GM12878 (cell line): ENCODE measurements at regions not wholly inside any gene's neighbourhood (a gene's known extent, or its start where the extent isn't known, plus 50 kb on each side); places are given as distances from the start of the nearest gene placed in this dataset.

Experiments used
- ATAC-seq: fragments of 200-7000 bp; cut with Tn5 transposase; 3 replicates; pipeline ENCODE4 v1.9.1; 2020; ENCODE audit warnings: mild to moderate bottlenecking, moderate library complexity
- BruUV-seq: library from RNA; stranded (reverse); fragments of 400-500 nt; replicated peaks from 2 replicates; lab custom pipeline; 2021; lab: Mats Ljungman, UMichigan
- CTCF ChIA-PET: fragments of 300-600 bp; sonication (Branson Sonifier 250); formaldehyde crosslinking; extraction: SDS; loops from one replicate; lab custom pipeline; 2021; ENCODE audit warnings: inconsistent platforms; lab: Yijun Ruan, JAX
- POLR2A ChIA-PET: fragments of 350-600 bp; formaldehyde crosslinking; extraction: SDS; loops from one replicate; lab custom pipeline; 2021; ENCODE audit warnings: inconsistent platforms; lab: Charles Lee
- RAD21 ChIA-PET: fragments of 300-600 bp; sonication (Branson Sonifier 250); formaldehyde crosslinking; loops from one replicate; lab custom pipeline; 2023; ENCODE audit warnings: antibody characterized with exemption; ENCODE audit not compliant: unreplicated experiment; lab: Charles Lee
- SMC1A ChIA-PET: fragments of 300-600 bp; sonication (Branson Sonifier 250); formaldehyde crosslinking; loops from one replicate; lab custom pipeline; 2023; ENCODE audit not compliant: unreplicated experiment, uncharacterized antibody; lab: Charles Lee
- DNase-seq: peaks from one replicate; pipeline ENCODE4 v3.0.0-alpha.2; 2011; ENCODE audit warnings: low read depth, low spot score
- FAIRE-seq: peaks from 3 replicates; lab custom pipeline; 2011; peaks lifted over from hg19 to GRCh38; lab: Jason Lieb, UNC
- H2AFZ ChIP-seq: 2 replicates; pipeline ENCODE4 v1.6.0; 2011; ENCODE audit warnings: low read depth, low read length, control low read depth; ENCODE audit not compliant: control insufficient read depth
- H3K27ac ChIP-seq: 2 replicates; pipeline ENCODE4 v1.5.1; 2011; ENCODE audit warnings: control low read depth; ENCODE audit not compliant: control insufficient read depth, insufficient read depth
- H3K27me3 ChIP-seq, 2 experiments: replicated peaks in 1 of 2; 2 replicates each; pipeline versions ENCODE4 v1.6.0 to v1.6.1; 2011; ENCODE audit warnings: low read length in 1 of 2; ENCODE audit not compliant: control insufficient read depth in 2 of 2, insufficient read depth in 2 of 2
- H3K36me3 ChIP-seq, 2 experiments: 2 replicates each; pipeline ENCODE4 v1.5.1; 2011; ENCODE audit warnings: low read length in 1 of 2; ENCODE audit not compliant: control insufficient read depth in 2 of 2, insufficient read depth in 2 of 2
- H3K4me1 ChIP-seq: 2 replicates; pipeline ENCODE4 v1.6.1; 2011; ENCODE audit warnings: mild to moderate bottlenecking, low read length, moderate library complexity, mixed read lengths; ENCODE audit not compliant: control insufficient read depth, insufficient read depth
- H3K4me2 ChIP-seq: 2 replicates; pipeline ENCODE4 v1.6.0; 2011; ENCODE audit warnings: control low read depth; ENCODE audit not compliant: control insufficient read depth, insufficient read depth
- H3K4me3 ChIP-seq: fragments of 200-600 bp; sonication (generic); 2 replicates; pipeline ENCODE4 v1.5.1; 2016
- H3K79me2 ChIP-seq: 2 replicates; pipeline ENCODE4 v1.6.0; 2011; ENCODE audit warnings: low read length; ENCODE audit not compliant: control insufficient read depth, insufficient read depth
- H3K9ac ChIP-seq: 2 replicates; pipeline ENCODE4 v1.8.0; 2011; ENCODE audit warnings: low read length, control low read depth, mixed read lengths; ENCODE audit not compliant: control insufficient read depth, insufficient read depth
- H3K9me3 ChIP-seq: replicated peaks from 3 replicates; pipeline ENCODE4 v1.5.1; 2011; ENCODE audit warnings: mild to moderate bottlenecking, low read length; ENCODE audit not compliant: control insufficient read depth, insufficient read depth
- H4K20me1 ChIP-seq: 2 replicates; pipeline ENCODE4 v1.6.0; 2011; ENCODE audit not compliant: control insufficient read depth, insufficient read depth
- BCL3 ChIP-seq: IDR thresholded peaks from 2 replicates; pipeline ENCODE4 v1.6.1; 2011; ENCODE audit warnings: borderline replicate concordance, low read depth, mild to moderate bottlenecking, moderate library complexity, low read length; ENCODE audit not compliant: insufficient read depth, poor library complexity, severe bottlenecking
- EED ChIP-seq: sonication (generic); IDR thresholded peaks from 2 replicates; pipeline ENCODE4 v1.6.1; 2016; ENCODE audit warnings: antibody characterized with exemption, low read depth
- IKZF2 ChIP-seq, 2 experiments: fragments of 450-650 bp; IDR thresholded peaks; 2 replicates each; pipeline ENCODE4 v1.6.1; 2017; ENCODE audit warnings: mild to moderate bottlenecking in 2 of 2, moderate library complexity in 2 of 2
- IRF4 ChIP-seq: IDR thresholded peaks from 2 replicates; pipeline ENCODE4 v1.6.1; 2011; ENCODE audit warnings: low read depth, low read length
- JUND ChIP-seq: IDR thresholded peaks from 2 replicates; pipeline ENCODE4 v1.6.1; 2012; ENCODE audit warnings: low read depth, mild to moderate bottlenecking, low read length, improper control_type of control experiment, moderate library complexity
- MEF2A ChIP-seq: IDR thresholded peaks from 2 replicates; pipeline ENCODE4 v1.6.1; 2011; ENCODE audit warnings: low read depth, mild to moderate bottlenecking, low read length, moderate library complexity; ENCODE audit not compliant: insufficient read depth
- MYB ChIP-seq: fragments of 150-350 bp; IDR thresholded peaks from 2 replicates; pipeline ENCODE4 v1.6.1; 2014; ENCODE audit warnings: mild to moderate bottlenecking, low read depth, low read length, borderline replicate concordance
- NKRF ChIP-seq: fragments of 450-650 bp; conservative IDR thresholded peaks from 2 replicates; pipeline ENCODE4 v1.6.1; 2017; ENCODE audit warnings: mild to moderate bottlenecking, moderate library complexity
- NR2C2 ChIP-seq: IDR thresholded peaks from 2 replicates; pipeline ENCODE4 v1.6.1; 2011; ENCODE audit warnings: borderline replicate concordance, low read depth; ENCODE audit not compliant: control insufficient read depth, insufficient read length
- POLR2AphosphoS5 ChIP-seq: IDR thresholded peaks from 2 replicates; pipeline ENCODE4 v1.6.1; 2011; ENCODE audit warnings: mild to moderate bottlenecking, low read length, inconsistent platforms
- RAD51 ChIP-seq: fragments of 450-650 bp; IDR thresholded peaks from 2 replicates; pipeline ENCODE4 v1.6.1; 2016; ENCODE audit warnings: moderate library complexity, mild to moderate bottlenecking, inconsistent platforms
- REST ChIP-seq: IDR thresholded peaks from 2 replicates; pipeline ENCODE4 v1.6.1; 2012; ENCODE audit warnings: mild to moderate bottlenecking, low read depth, low read length
- SIX5 ChIP-seq: IDR thresholded peaks from 2 replicates; pipeline ENCODE4 v1.6.1; 2011; ENCODE audit warnings: mild to moderate bottlenecking, low read depth, low read length, moderate library complexity; ENCODE audit not compliant: severe bottlenecking
- SMC3 ChIP-seq: IDR thresholded peaks from 2 replicates; pipeline ENCODE4 v1.6.1; 2011; ENCODE audit warnings: low read length, improper control_type of control experiment, borderline replicate concordance
- SPI1 ChIP-seq: IDR thresholded peaks from 2 replicates; pipeline ENCODE4 v1.6.1; 2011; ENCODE audit warnings: low read depth, mild to moderate bottlenecking, low read length, moderate library complexity, borderline replicate concordance; ENCODE audit not compliant: insufficient read depth
- SREBF2 ChIP-seq: IDR thresholded peaks from 2 replicates; pipeline ENCODE4 v1.6.1; 2012; ENCODE audit warnings: mild to moderate bottlenecking, low read length
- ZNF207 ChIP-seq: fragments of 450-650 bp; IDR thresholded peaks from 2 replicates; pipeline ENCODE4 v1.6.1; 2014; ENCODE audit warnings: antibody characterized with exemption, mild to moderate bottlenecking, borderline replicate concordance
- ZNF384 ChIP-seq: IDR thresholded peaks from 2 replicates; pipeline ENCODE4 v1.6.1; 2012; ENCODE audit warnings: low read depth, mild to moderate bottlenecking, low read length, improper control_type of control experiment, borderline replicate concordance
- WGBS: methylation state at CpG from one replicate; pipeline ENCODE4 v1.1.6; 2016; ENCODE audit warnings: low lambda C conversion rate; ENCODE audit not compliant: insufficient replicate concordance, insufficient coverage; ENCODE audit errors: missing lambda C conversion rate; 5-methylcytosine and 5-hydroxymethylcytosine counted together
- in situ Hi-C: fragments of 300-500 bp; cut with MboI; formaldehyde crosslinking; loops from 9 replicates; pipeline ENCODE4 v1.14.3; 2018; ENCODE audit warnings: mixed read lengths
- intact Hi-C: fragments of 100-400 bp; cut with micrococcal nuclease; formaldehyde crosslinking; loops from one replicate; pipeline ENCODE4 v1.14.2; 2022; ENCODE audit not compliant: unreplicated experiment

- TF ChIP-seq REST (no peak), NKRF (no peak), RAD51 (no peak), ZNF384 (no peak), SMC3 (no peak), MYB (no peak)
Observed at GRCh38 chr18:66676699-66677098, 72.8 kb upstream of the CDH19 start (continued).

GRCh38 chr18:66674286-66674685 is 70.4 kb upstream of the CDH19 start:
- intact Hi-C loops = no loop called here
- SMC1A ChIA-PET = interaction anchor here (0.6 kb wide), 1 partner anchor 462 kb away, joined by 3 read pairs; no protein-coding TSS in a partner anchor
- H4K20me1 ChIP-seq = no peaks in the 10 kb centered on the region
- no peak overlapping the region for H3K27ac ChIP-seq
- H3K9me3 ChIP-seq = no peaks in the 10 kb centered on the region
- no peak overlapping the region for H3K4me3 ChIP-seq
- H2AFZ ChIP-seq = no peak overlapping the region
- no peak overlapping the region for H3K9ac ChIP-seq
- no peak for ATAC-seq
- no peaks in the 10 kb centered on the region for H3K4me1 ChIP-seq
- no peak for TF ChIP-seq MEF2A
- TF ChIP-seq IRF4 = no peak
- no peak for TF ChIP-seq EED
- TF ChIP-seq POLR2AphosphoS5 = no peak
- no peak for TF ChIP-seq SIX5
- no peak for TF ChIP-seq SPI1
- no peak for TF ChIP-seq IKZF2 (IDR thresholded peaks at IDR 0.05)
- TF ChIP-seq ZNF207 = no peak
- no peak for TF ChIP-seq NR2C2
- no peak for TF ChIP-seq BCL3
- TF ChIP-seq JUND = no peak
- no peak for TF ChIP-seq ZNF384
- no peak for TF ChIP-seq SREBF2
- TF ChIP-seq, all 136 proteins: peak for 0
- ChIA-PET POLR2A (no interaction called here), RAD21 (no interaction called here), CTCF (no interaction called here)
- Histone ChIP-seq H3K79me2 (no peaks in the 10 kb centered on the region), H3K4me2 (no peak overlapping the region), H3K36me3 (no peaks in the 10 kb centered on the region), H3K27me3 (no peaks in the 10 kb centered on the region)
- in situ Hi-C loops = no loop called here
- WGBS = 0% methylated on average over 2 of the region's 2 CpGs
- FAIRE-seq (no peak), DNase-seq (no peak)
- no TSS peak for BruUV-seq
